ENCODE measurements at regions not wholly inside any gene's neighbourhood (a gene's known extent, or its start where the extent isn't known, plus 50 kb on each side); places are given as distances from the start of the nearest gene placed in this dataset.

DNA sequence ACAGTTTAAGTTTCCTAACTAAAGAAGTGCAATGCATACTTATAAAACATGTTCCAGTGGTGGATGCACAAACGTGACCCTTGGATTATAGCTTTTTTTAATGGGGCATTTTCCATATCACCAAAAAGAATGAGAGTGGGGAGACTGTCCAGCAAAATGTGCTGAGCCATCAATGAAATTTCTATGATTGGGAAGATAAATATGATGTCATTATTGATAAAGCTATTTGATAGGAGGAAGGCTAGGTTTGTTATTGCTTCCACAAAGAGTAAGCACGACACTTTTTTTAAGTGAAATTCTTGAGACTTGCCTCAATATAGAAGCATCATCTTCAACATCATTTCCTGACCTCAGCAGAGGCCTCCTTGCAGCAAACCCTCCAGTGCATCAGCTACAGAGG is 174.6 kb upstream of the CLEC14A start:
- POLR2A ChIA-PET = interaction anchor here (0.5 kb wide), 1 partner anchor 24 kb away, joined by 3 read pairs; no protein-coding TSS in a partner anchor
- BruUV-seq (replicated peaks) = no TSS peak
- TF ChIP-seq MEIS2 (IDR thresholded peaks at IDR 0.05; ENCODE audit: partially characterized antibody) = no peak
- TF ChIP-seq MGA (IDR thresholded peaks at IDR 0.05) = no peak
- no peak for TF ChIP-seq ZNF764 (CRISPR knock-in tag; IDR thresholded peaks at IDR 0.05; ENCODE audit: low read depth)
- no peak for TF ChIP-seq MITF (IDR thresholded peaks at IDR 0.05)
- no peak for TF ChIP-seq ZNF280B (CRISPR knock-in tag; IDR thresholded peaks at IDR 0.05)
- TF ChIP-seq POLR2H (tag; IDR thresholded peaks at IDR 0.05; ENCODE audit: low read depth) = no peak
- TF ChIP-seq NCOA4 (IDR thresholded peaks at IDR 0.05; ENCODE audit: partially characterized antibody) = no peak
- no peak for TF ChIP-seq SIN3B (IDR thresholded peaks at IDR 0.05; ENCODE audit: low read depth)
- TF ChIP-seq RAD51 (IDR thresholded peaks at IDR 0.05; ENCODE audit: borderline replicate concordance, low read depth) = no peak

More for the DNA sequence above, 174.6 kb upstream of the CLEC14A start:
- Histone ChIP-seq H4K20me1 (replicated peaks; ENCODE audit: control insufficient read depth, insufficient read depth, low read length) (no peaks in the 10 kb centered on the region), H3K79me2 (ENCODE audit: control insufficient read depth, insufficient read depth, low read length) (no peaks in the 10 kb centered on the region), H3K27ac (ENCODE audit: extremely low read depth, low read depth, low read length) (no peak overlapping the region), H3K4me1 (replicated peaks in 1 of 2; ENCODE audit: control insufficient read depth in 2 of 2, insufficient read depth in 2 of 2, low read length in 2 of 2) (no peaks in the 10 kb centered on the region), H3K9ac (ENCODE audit: insufficient read depth in 1 of 2, low read depth in 2 of 2, low read length in 2 of 2) (no peak overlapping the region), H3K4me3 (no peak overlapping the region), H3K36me3 (ENCODE audit: control insufficient read depth, insufficient read depth, low read length) (no peaks in the 10 kb centered on the region), H3K4me2 (ENCODE audit: insufficient read depth, low read length) (no peak overlapping the region), H3K9me1 (ENCODE audit: control insufficient read depth, insufficient read depth, low read length) (no peaks in the 10 kb centered on the region), H2AFZ (ENCODE audit: low read depth, low read length) (no peak overlapping the region), H3K9me3 (replicated peaks; ENCODE audit: control insufficient read depth, insufficient read depth, low read depth, low read length) (no peaks in the 10 kb centered on the region), H3K27me3 (ENCODE audit: control insufficient read depth in 2 of 2, insufficient read depth in 2 of 2, low read length in 2 of 2) (no peaks in the 10 kb centered on the region)
- FAIRE-seq (no peak), ATAC-seq (no peak), DNase-seq (ENCODE audit: extremely low read depth in 1 of 4, low spot score in 3 of 4) (no peak)
- 0% methylated on average over 2 of the region's 2 CpGs for WGBS (ENCODE audit: insufficient coverage, low coverage, missing lambda C conversion rate)
- in situ Hi-C loops (cut with MboI) (no loop called here), intact Hi-C loops (cut with micrococcal nuclease) (no loop called here)
- CTCF ChIA-PET (ENCODE audit: low intra/inter-chr PET ratio) = no interaction called here
